Glomerular visceral epithelial cell (primary cell): ENCODE measurements at regions not wholly inside any gene's neighbourhood (a gene's known extent, or its start where the extent isn't known, plus 50 kb on each side); places are given as distances from the start of the nearest gene placed in this dataset.

Experiments used
- DNase-seq: peaks from one replicate; pipeline ENCODE4 v3.0.0-alpha.2; 2016; ENCODE audit errors: extremely low spot score

GRCh38 chr4:26071688-26072087, 157.7 kb downstream of the SMIM20 start:
- DNase-seq = no peak

- DNase-seq = no peak
Observed at GRCh38 chr4:26073886-26074560, 160.0 kb downstream of the SMIM20 start.

DNA sequence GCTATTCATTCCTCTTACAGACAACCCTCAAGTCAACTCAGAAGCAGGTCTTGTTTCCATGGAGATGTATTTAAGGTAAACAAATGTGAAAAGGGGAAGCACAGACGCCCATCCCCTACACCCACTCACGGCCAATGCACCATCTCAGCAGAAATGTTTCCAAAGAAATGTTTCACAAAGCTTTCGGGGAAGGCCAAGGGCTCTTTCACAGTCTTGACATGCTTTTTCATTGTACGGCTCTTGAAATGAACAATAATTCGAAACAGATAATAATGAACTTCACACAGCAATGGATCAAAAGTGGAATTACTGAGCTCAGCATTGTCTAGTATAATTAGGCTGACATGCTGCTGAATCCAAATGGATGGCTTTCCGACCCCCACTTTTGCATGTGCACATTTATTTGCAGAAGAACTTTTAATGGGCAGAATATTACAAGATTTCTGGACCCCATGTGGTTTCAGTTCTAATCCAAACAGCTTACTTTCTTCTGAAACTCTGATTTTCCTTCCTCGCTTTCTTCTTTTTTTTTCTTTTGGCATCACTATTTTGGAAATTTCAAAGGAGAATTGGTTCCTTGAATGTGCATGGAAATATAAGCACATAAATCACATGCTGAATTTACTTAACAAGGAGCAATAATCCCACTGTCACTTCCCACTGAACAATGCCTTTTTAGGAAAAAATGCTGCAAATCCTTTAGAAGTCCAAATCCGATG, 160.9 kb downstream of the SMIM20 start:
- no peak for DNase-seq

DNA sequence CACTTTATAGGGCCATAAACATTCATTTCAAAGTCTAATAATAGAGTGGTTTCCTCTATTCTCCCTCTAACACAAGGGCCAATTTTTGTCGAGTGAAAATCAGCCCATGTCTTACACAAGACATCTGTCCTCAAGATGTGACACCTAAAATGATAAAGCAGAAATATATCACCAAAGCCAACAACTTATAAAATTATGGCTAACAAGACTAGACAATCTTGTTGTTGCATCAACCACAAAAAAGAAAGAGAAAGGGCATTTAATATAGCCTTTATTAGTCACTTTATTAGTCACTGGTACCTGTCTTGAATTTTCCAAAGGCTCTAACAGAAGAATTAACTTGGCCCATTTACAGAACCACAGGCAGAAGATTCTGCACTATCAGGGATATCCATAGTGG, 161.6 kb downstream of the SMIM20 start:
- no peak for DNase-seq

GRCh38 chr4:26076000-26076587, 162.1 kb downstream of the SMIM20 start:
- peak; percentile 37 for DNase-seq

DNA sequence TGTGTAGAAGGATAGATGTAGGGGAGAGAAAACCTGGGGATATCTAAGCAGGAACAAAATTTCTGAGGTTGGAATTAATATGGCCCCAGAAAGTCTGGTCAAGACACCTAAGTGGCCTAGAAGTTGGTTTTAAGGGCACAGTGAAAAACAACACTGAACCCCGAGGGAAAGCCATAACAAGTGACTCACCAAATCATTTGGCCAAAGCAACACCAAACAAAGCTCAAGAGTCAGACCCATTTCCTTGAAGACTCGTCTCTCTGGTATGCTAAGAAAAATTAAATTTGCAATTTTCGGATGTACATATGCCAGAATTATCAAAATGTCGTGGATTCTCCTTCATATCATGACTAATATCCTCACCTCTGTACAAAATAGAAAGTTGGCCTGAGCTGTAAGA, 162.9 kb downstream of the SMIM20 start:
- DNase-seq = no peak

DNA sequence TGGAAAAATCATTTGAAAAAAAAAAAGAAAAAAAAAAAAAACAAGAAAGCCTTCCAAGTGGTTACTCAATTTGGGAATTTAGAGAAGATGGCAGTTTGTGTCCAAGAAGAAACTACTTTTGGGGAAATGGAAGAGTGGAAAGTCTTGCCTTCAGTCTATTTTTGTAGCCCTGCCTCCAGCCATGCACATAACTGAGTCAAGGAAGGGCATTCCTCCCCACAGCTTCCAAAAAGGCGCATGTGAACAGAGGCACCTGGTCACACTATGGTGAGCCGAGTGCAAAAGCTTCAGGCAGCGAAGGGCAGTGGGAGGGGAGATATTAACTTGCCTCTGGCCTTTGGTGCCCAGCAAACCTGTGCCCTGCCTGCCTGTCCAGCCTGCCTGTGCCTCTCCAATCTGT, 163.7 kb downstream of the SMIM20 start:
- no peak for DNase-seq

GRCh38 chr4:26080870-26081628, 167.0 kb downstream of the SMIM20 start:
- DNase-seq = no peak

- peak; percentile 33 for DNase-seq
Observed at GRCh38 chr4:26081795-26082498, 167.9 kb downstream of the SMIM20 start.

DNA sequence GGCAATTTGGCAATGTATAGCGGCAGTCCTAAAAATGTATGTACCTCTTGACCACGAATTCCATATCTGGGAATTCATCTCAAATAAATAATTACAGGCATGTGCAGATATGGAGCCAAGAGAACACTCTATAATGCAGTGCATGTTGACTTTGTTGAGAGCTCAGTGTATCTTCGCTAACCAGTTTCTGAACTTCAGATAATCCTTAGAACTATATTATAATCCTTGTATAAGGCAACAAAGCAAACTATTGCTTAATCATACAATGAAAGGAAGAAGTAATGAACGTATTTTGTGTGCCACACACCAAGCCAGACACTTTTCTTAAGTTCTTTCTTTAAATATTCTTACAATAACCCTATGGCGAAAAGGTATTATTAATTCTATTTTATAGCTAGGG, 168.5 kb downstream of the SMIM20 start:
- DNase-seq = no peak

- peak; percentile 93 for DNase-seq
Observed at GRCh38 chr4:26083987-26084386, 170.0 kb downstream of the SMIM20 start.

- no peak for DNase-seq
Observed at GRCh38 chr4:26084414-26084813, 170.4 kb downstream of the SMIM20 start.

- no peak for DNase-seq
Observed at GRCh38 chr4:26085551-26085950, 171.5 kb downstream of the SMIM20 start.

DNA sequence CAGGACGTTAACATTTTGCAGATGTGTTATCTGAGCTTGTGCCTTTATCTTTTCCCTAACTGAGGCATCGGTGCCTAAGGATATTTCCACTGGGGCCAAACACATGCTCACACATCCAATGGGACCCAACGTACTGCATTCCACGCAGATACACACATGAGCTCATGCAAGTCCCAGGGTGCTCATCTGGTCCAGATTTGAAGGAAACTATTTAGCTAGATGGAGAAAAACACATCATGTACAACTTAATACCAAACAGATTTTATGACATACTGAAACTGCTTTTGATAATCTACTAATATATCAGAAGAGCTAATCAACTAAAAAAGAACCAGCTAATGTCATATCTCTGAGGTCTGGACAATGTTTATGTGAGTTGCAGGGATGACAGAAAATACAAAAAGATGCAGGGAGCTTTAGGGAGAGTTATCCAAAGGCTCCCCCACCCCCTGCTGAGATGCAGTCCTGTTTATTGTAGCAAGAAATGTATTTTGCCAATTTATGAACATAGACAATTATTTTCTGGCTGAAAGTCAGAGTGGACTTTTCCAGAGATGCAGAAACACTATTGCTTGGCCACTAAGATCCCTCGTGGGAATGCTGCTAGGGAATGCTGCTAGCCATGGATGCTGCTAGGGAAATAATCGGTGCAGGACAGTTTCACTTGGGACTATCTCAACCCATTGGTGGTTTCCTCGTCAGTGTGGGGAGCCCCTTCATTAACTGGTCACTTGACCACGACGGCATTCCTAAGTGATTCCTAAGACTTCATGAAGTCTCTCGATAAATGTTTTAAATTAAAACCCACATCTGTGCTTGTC, 172.8 kb downstream of the SMIM20 start:
- peak; percentile 78 for DNase-seq

DNA sequence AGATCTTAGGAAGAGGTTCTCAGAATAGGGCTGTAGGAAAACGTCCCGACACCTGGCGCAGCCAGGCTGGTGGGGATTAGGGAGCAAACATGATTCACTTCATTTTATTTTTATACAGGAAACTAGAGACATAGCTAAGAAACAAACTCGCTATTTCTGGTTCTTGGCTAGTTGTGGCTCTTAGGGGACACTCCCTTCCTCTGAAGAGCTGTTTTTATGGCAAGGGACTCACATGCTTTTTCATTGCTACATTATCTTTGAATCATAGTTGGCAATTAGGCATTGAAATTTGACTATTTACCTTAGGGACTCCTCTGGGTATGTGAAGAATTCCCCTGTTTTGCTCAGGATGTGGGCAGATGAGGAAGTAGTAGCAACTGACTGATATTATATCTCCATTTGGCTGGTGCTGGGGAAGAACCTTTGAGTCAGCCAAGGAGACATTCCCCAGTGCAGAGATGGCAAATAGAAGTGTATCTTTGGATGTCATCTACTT, 174.5 kb downstream of the SMIM20 start:
- DNase-seq = peak; percentile 77

- DNase-seq = no peak
Observed at GRCh38 chr4:26093551-26093950, 179.5 kb downstream of the SMIM20 start.

DNA sequence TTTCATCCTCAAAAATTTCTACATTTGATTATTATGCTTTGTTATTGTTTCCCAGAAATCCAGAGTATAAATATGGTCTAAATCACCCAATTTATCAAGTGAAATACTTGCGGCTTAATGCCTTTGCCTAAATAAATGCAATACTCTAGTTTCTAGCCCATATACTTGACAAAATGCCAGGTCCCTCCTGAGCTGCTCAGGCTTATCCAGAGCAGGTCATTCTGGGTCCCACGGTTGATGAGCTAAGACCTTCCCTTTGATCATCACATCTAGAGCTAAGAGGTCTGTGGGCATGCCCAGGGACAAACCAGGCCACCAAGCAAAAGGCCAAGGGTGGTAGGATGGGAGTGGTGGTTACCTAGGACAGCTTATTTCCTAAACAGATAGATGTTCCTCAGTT, 180.1 kb downstream of the SMIM20 start:
- DNase-seq = no peak

- DNase-seq = no peak
Observed at GRCh38 chr4:26094911-26095310, 180.9 kb downstream of the SMIM20 start.

DNA sequence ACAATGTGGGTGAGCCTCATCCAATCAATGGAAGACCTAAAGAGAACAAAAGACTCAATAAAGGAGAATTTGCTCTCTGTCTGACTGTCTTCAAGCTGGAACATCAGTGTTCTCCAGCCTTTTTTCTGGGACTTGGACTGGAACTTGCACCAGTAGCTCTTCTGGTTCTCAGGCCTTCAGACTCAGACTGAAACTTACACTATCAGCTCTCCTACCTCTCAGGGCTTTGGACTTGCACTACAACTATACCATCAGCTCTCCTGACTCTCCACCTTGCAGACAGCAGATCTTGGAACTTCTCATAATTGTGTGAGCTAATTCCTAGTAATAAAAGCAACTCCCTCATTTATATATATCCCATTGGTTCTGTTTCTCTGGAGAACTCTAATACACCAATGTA, 185.9 kb downstream of the SMIM20 start:
- no peak for DNase-seq

DNA sequence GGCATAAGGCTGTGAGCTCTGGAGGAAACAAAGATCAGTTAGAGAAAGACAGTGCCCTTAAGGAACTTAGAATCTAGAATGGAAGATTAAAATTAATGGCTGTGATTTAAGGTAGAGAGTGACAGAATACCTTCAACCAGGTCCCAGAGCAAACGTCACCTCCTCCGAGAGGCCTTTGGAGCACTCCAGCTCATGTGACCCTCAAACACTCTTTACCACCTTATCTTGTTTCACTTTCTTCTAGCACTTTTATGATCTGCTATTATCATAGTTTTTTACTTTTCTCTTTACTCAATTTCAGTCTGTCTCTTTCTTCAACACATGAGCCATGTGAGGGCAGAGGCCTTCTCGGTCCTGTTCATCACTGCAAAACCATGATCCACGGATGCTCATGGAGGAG, 187.0 kb downstream of the SMIM20 start:
- no peak for DNase-seq
